ENCODE measurements at regions not wholly inside any gene's neighbourhood (a gene's known extent, or its start where the extent isn't known, plus 50 kb on each side); places are given as distances from the start of the nearest gene placed in this dataset.

- Histone ChIP-seq H3K4me3 (ENCODE audit: insufficient read length, low read depth) (no peak overlapping the region), H3K9me3 (ENCODE audit: insufficient read depth, low read length) (no peaks in the 10 kb centered on the region), H3K27me3 (ENCODE audit: insufficient read depth, insufficient read length) (no peaks in the 10 kb centered on the region), H3K36me3 (ENCODE audit: insufficient read depth, insufficient read length, low read length) (no peaks in the 10 kb centered on the region), H3K9ac (ENCODE audit: insufficient read length, low read depth) (no peak overlapping the region), H3K4me1 (ENCODE audit: insufficient read depth, insufficient read length) (no peaks in the 10 kb centered on the region)
- TF ChIP-seq YY1 (IDR thresholded peaks at IDR 0.05; ENCODE audit: insufficient read depth, insufficient read length) (no peak), ZNF274 (IDR thresholded peaks at IDR 0.05; ENCODE audit: low read depth, low read length) (no peak), SUZ12 (IDR thresholded peaks at IDR 0.05; ENCODE audit: extremely low read depth, insufficient read depth, insufficient read length) (no peak)
- DNase-seq (ENCODE audit: low read depth, low spot score): no peak
Observed at GRCh38 chr18:38318416-38318815, 752.8 kb upstream of the CELF4 start.

- Histone ChIP-seq H3K4me3 (ENCODE audit: insufficient read length, low read depth) (no peak overlapping the region), H3K9me3 (ENCODE audit: insufficient read depth, low read length) (no peaks in the 10 kb centered on the region), H3K4me1 (ENCODE audit: insufficient read depth, insufficient read length) (no peaks in the 10 kb centered on the region), H3K9ac (ENCODE audit: insufficient read length, low read depth) (no peak overlapping the region), H3K36me3 (ENCODE audit: insufficient read depth, insufficient read length, low read length) (no peaks in the 10 kb centered on the region), H3K27me3 (ENCODE audit: insufficient read depth, insufficient read length) (no peaks in the 10 kb centered on the region)
- DNase-seq (ENCODE audit: low read depth, low spot score): no peak
- TF ChIP-seq SUZ12 (IDR thresholded peaks at IDR 0.05; ENCODE audit: extremely low read depth, insufficient read depth, insufficient read length) (no peak), YY1 (IDR thresholded peaks at IDR 0.05; ENCODE audit: insufficient read depth, insufficient read length) (no peak), ZNF274 (IDR thresholded peaks at IDR 0.05; ENCODE audit: low read depth, low read length) (no peak)
Observed at GRCh38 chr18:38313831-38314230, 748.2 kb upstream of the CELF4 start.

- no peak for DNase-seq (ENCODE audit: low read depth, low spot score)
- no peak overlapping the region for H3K4me3 ChIP-seq (ENCODE audit: insufficient read length, low read depth)
Observed at GRCh38 chr18:38312532-38312931, 746.9 kb upstream of the CELF4 start.

GRCh38 chr18:38310936-38311335 lies 745.3 kb upstream of the CELF4 start:
- Histone ChIP-seq H3K9ac (ENCODE audit: insufficient read length, low read depth) (no peak overlapping the region), H3K36me3 (ENCODE audit: insufficient read depth, insufficient read length, low read length) (no peaks in the 10 kb centered on the region), H3K4me3 (ENCODE audit: insufficient read length, low read depth) (no peak overlapping the region), H3K9me3 (ENCODE audit: insufficient read depth, low read length) (no peaks in the 10 kb centered on the region), H3K27me3 (ENCODE audit: insufficient read depth, insufficient read length) (no peaks in the 10 kb centered on the region), H3K4me1 (ENCODE audit: insufficient read depth, insufficient read length) (no peaks in the 10 kb centered on the region)
- TF ChIP-seq YY1 (IDR thresholded peaks at IDR 0.05; ENCODE audit: insufficient read depth, insufficient read length): no peak
- no peak for DNase-seq (ENCODE audit: low read depth, low spot score)

More at GRCh38 chr18:38312532-38312931, 746.9 kb upstream of the CELF4 start:
- H3K4me1 ChIP-seq (ENCODE audit: insufficient read depth, insufficient read length): no peaks in the 10 kb centered on the region
- H3K9me3 ChIP-seq (ENCODE audit: insufficient read depth, low read length): no peaks in the 10 kb centered on the region
- H3K27me3 ChIP-seq (ENCODE audit: insufficient read depth, insufficient read length): no peaks in the 10 kb centered on the region
- TF ChIP-seq SUZ12 (IDR thresholded peaks at IDR 0.05; ENCODE audit: extremely low read depth, insufficient read depth, insufficient read length) (no peak), ZNF274 (IDR thresholded peaks at IDR 0.05; ENCODE audit: low read depth, low read length) (no peak), YY1 (IDR thresholded peaks at IDR 0.05; ENCODE audit: insufficient read depth, insufficient read length) (no peak)
- H3K36me3 ChIP-seq (ENCODE audit: insufficient read depth, insufficient read length, low read length): no peaks in the 10 kb centered on the region
- H3K9ac ChIP-seq (ENCODE audit: insufficient read length, low read depth): no peak overlapping the region

- no peak for TF ChIP-seq ZNF274 (IDR thresholded peaks at IDR 0.05; ENCODE audit: low read depth, low read length)
- no peak for TF ChIP-seq SUZ12 (IDR thresholded peaks at IDR 0.05; ENCODE audit: extremely low read depth, insufficient read depth, insufficient read length)
- no peak for TF ChIP-seq YY1 (IDR thresholded peaks at IDR 0.05; ENCODE audit: insufficient read depth, insufficient read length)
- Histone ChIP-seq H3K9ac (ENCODE audit: insufficient read length, low read depth) (no peak overlapping the region), H3K4me1 (ENCODE audit: insufficient read depth, insufficient read length) (no peaks in the 10 kb centered on the region), H3K27me3 (ENCODE audit: insufficient read depth, insufficient read length) (no peaks in the 10 kb centered on the region), H3K4me3 (ENCODE audit: insufficient read length, low read depth) (no peak overlapping the region), H3K36me3 (ENCODE audit: insufficient read depth, insufficient read length, low read length) (no peaks in the 10 kb centered on the region), H3K9me3 (ENCODE audit: insufficient read depth, low read length) (no peaks in the 10 kb centered on the region)
- no peak for DNase-seq (ENCODE audit: low read depth, low spot score)
Observed at GRCh38 chr18:38307914-38308313, 742.3 kb upstream of the CELF4 start.

- no peak for DNase-seq (ENCODE audit: low read depth, low spot score)
- Histone ChIP-seq H3K27me3 (ENCODE audit: insufficient read depth, insufficient read length) (no peaks in the 10 kb centered on the region), H3K9me3 (ENCODE audit: insufficient read depth, low read length) (no peaks in the 10 kb centered on the region), H3K9ac (ENCODE audit: insufficient read length, low read depth) (no peak overlapping the region), H3K4me3 (ENCODE audit: insufficient read length, low read depth) (no peak overlapping the region), H3K36me3 (ENCODE audit: insufficient read depth, insufficient read length, low read length) (no peaks in the 10 kb centered on the region), H3K4me1 (ENCODE audit: insufficient read depth, insufficient read length) (no peaks in the 10 kb centered on the region)
- TF ChIP-seq ZNF274 (IDR thresholded peaks at IDR 0.05; ENCODE audit: low read depth, low read length) (no peak), SUZ12 (IDR thresholded peaks at IDR 0.05; ENCODE audit: extremely low read depth, insufficient read depth, insufficient read length) (no peak)
Observed at GRCh38 chr18:38305961-38306360, 740.4 kb upstream of the CELF4 start.

- Histone ChIP-seq H3K9me3 (ENCODE audit: insufficient read depth, low read length) (no peaks in the 10 kb centered on the region), H3K4me3 (ENCODE audit: insufficient read length, low read depth) (no peak overlapping the region), H3K4me1 (ENCODE audit: insufficient read depth, insufficient read length) (no peaks in the 10 kb centered on the region), H3K9ac (ENCODE audit: insufficient read length, low read depth) (no peak overlapping the region), H3K27me3 (ENCODE audit: insufficient read depth, insufficient read length) (no peaks in the 10 kb centered on the region), H3K36me3 (ENCODE audit: insufficient read depth, insufficient read length, low read length) (no peaks in the 10 kb centered on the region)
- TF ChIP-seq SUZ12 (IDR thresholded peaks at IDR 0.05; ENCODE audit: extremely low read depth, insufficient read depth, insufficient read length) (no peak), YY1 (IDR thresholded peaks at IDR 0.05; ENCODE audit: insufficient read depth, insufficient read length) (no peak), ZNF274 (IDR thresholded peaks at IDR 0.05; ENCODE audit: low read depth, low read length) (no peak)
- no peak for DNase-seq (ENCODE audit: low read depth, low spot score)
Observed at GRCh38 chr18:38301621-38302020, 736.0 kb upstream of the CELF4 start.

- Histone ChIP-seq H3K4me1 (ENCODE audit: insufficient read depth, insufficient read length) (no peaks in the 10 kb centered on the region), H3K4me3 (ENCODE audit: insufficient read length, low read depth) (no peak overlapping the region), H3K27me3 (ENCODE audit: insufficient read depth, insufficient read length) (no peaks in the 10 kb centered on the region), H3K36me3 (ENCODE audit: insufficient read depth, insufficient read length, low read length) (no peaks in the 10 kb centered on the region), H3K9me3 (ENCODE audit: insufficient read depth, low read length) (no peaks in the 10 kb centered on the region), H3K9ac (ENCODE audit: insufficient read length, low read depth) (no peak overlapping the region)
- TF ChIP-seq ZNF274 (IDR thresholded peaks at IDR 0.05; ENCODE audit: low read depth, low read length): no peak
- TF ChIP-seq SUZ12 (IDR thresholded peaks at IDR 0.05; ENCODE audit: extremely low read depth, insufficient read depth, insufficient read length): no peak
- no peak for TF ChIP-seq YY1 (IDR thresholded peaks at IDR 0.05; ENCODE audit: insufficient read depth, insufficient read length)
- DNase-seq (ENCODE audit: low read depth, low spot score): no peak
Observed at GRCh38 chr18:38297910-38298309, 732.3 kb upstream of the CELF4 start.

Measured in NT2/D1 (cell line).